ENCODE measurements at regions not wholly inside any gene's neighbourhood (a gene's known extent, or its start where the extent isn't known, plus 50 kb on each side); places are given as distances from the start of the nearest gene placed in this dataset.

- intact Hi-C loops (cut with DNase I) = no loop called here
- Histone ChIP-seq H3K27me3 (replicated peaks; ENCODE audit: insufficient read depth) (no peaks in the 10 kb centered on the region), H3K9me3 (no peaks in the 10 kb centered on the region), H3K4me3 (no peak overlapping the region), H3K36me3 (no peaks in the 10 kb centered on the region), H3K4me1 (replicated peaks) (peaks cover 11% of the 10 kb centered on the region), H3K27ac (peak overlapping the region; percentile 71 to 73)
- TF ChIP-seq POLR2AphosphoS5 (IDR thresholded peaks at IDR 0.05) (no peak), POLR2A (IDR thresholded peaks at IDR 0.05) (no peak), CTCF (IDR thresholded peaks at IDR 0.05) (no peak)
- 65% methylated on average over 14 of the region's 14 CpGs for WGBS
- no peak for DNase-seq (ENCODE audit: low spot score)
Measured at GRCh38 chr20:50245498-50246366, 55.1 kb downstream of the CEBPB start.

GRCh38 chr20:50246367-50247195 lies 56.0 kb downstream of the CEBPB start:
- Histone ChIP-seq H3K4me1 (replicated peaks) (peaks cover 11% of the 10 kb centered on the region), H3K36me3 (no peaks in the 10 kb centered on the region), H3K27ac (peak overlapping the region; percentile 71 to 73), H3K27me3 (replicated peaks; ENCODE audit: insufficient read depth) (no peaks in the 10 kb centered on the region), H3K9me3 (no peaks in the 10 kb centered on the region), H3K4me3 (no peak overlapping the region)
- intact Hi-C loops (cut with DNase I) = no loop called here
- DNase-seq (ENCODE audit: low spot score) = peak; percentile 58
- 47% methylated on average over 17 of the region's 17 CpGs for WGBS
- peak; percentile 76 for TF ChIP-seq POLR2AphosphoS5 (IDR thresholded peaks at IDR 0.05)
- TF ChIP-seq POLR2A (IDR thresholded peaks at IDR 0.05) = no peak
- no peak for TF ChIP-seq CTCF (IDR thresholded peaks at IDR 0.05)

- TF ChIP-seq CTCF (IDR thresholded peaks at IDR 0.05) (no peak), POLR2A (IDR thresholded peaks at IDR 0.05) (no peak), POLR2AphosphoS5 (IDR thresholded peaks at IDR 0.05) (no peak)
- Histone ChIP-seq H3K27me3 (replicated peaks; ENCODE audit: insufficient read depth) (no peaks in the 10 kb centered on the region), H3K4me1 (replicated peaks) (peaks cover 11% of the 10 kb centered on the region), H3K9me3 (no peaks in the 10 kb centered on the region), H3K27ac (peak overlapping the region; percentile 71 to 73), H3K4me3 (no peak overlapping the region), H3K36me3 (no peaks in the 10 kb centered on the region)
- DNase-seq (ENCODE audit: low spot score) = no peak
- intact Hi-C loops (cut with DNase I) = no loop called here
- 89% methylated on average over 9 of the region's 9 CpGs for WGBS
Measured at GRCh38 chr20:50247196-50248094, 56.8 kb downstream of the CEBPB start.

- 82% methylated on average over 17 of the region's 17 CpGs for WGBS
- Histone ChIP-seq H3K36me3 (no peaks in the 10 kb centered on the region), H3K4me3 (no peak overlapping the region), H3K27ac (no peak overlapping the region), H3K9me3 (no peaks in the 10 kb centered on the region), H3K27me3 (replicated peaks; ENCODE audit: insufficient read depth) (no peaks in the 10 kb centered on the region), H3K4me1 (replicated peaks) (peaks cover 11% of the 10 kb centered on the region)
- TF ChIP-seq CTCF (IDR thresholded peaks at IDR 0.05) (no peak), POLR2A (IDR thresholded peaks at IDR 0.05) (no peak), POLR2AphosphoS5 (IDR thresholded peaks at IDR 0.05) (no peak)
- intact Hi-C loops (cut with DNase I) = no loop called here
- no peak for DNase-seq (ENCODE audit: low spot score)
Measured at GRCh38 chr20:50248104-50248641, 57.5 kb downstream of the CEBPB start.
